NCI-H2227 (cell line): ENCODE measurements at regions not wholly inside any gene's neighbourhood (a gene's known extent, or its start where the extent isn't known, plus 50 kb on each side); places are given as distances from the start of the nearest gene placed in this dataset.
A peak's percentile ranks its signal among the peaks of the same experiment; 100 is the strongest.
"Not testable (repeated sequence)": the region's sequence is repeated elsewhere in the genome, so short reads cannot be mapped to it uniquely, and the experiment has no call there.

Source experiments
- DNase-seq: peaks from one replicate; lab custom pipeline; 2025; ENCODE audit not compliant: unreplicated experiment; lab: John Stamatoyannopoulos, UW

DNA sequence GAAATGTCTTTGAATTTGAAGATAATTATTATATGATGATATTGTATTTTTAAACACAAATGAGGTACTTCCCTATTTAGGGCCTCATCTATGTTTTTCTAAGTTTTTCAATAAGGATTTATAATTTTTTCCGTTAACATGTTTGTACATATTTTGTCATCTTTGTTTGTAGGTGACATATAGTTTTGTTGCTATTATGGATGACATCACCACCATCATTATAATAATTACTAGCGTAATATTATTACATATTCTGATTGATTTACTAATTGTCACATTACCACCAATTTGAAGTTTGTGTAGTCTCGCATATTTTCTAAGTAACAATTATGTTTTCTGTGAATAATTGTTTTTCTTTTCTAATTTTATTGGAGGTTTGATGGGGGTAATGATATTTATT is 147.2 kb upstream of the DAAM1 start:
- no peak for DNase-seq

DNA sequence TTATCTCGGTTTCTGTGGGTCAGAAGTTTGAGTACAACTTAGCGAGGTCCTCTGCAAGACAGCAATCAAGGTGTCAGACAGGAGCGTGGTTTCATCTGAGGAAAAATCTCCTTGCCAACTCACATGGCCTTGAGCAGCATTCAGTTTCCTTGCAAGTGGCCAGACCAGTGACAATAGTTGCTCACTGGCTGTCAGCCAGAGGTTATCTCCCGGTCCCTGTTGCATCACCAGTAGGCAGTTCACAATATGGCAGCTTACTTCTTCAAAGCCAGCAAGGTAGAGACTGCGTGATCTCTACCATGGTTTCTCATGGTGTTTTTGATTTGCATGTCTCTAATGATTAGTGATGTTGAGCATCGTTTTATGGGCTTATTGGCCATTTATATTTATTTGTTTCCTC is 143.8 kb upstream of the DAAM1 start:
- DNase-seq, result no peak

DNA sequence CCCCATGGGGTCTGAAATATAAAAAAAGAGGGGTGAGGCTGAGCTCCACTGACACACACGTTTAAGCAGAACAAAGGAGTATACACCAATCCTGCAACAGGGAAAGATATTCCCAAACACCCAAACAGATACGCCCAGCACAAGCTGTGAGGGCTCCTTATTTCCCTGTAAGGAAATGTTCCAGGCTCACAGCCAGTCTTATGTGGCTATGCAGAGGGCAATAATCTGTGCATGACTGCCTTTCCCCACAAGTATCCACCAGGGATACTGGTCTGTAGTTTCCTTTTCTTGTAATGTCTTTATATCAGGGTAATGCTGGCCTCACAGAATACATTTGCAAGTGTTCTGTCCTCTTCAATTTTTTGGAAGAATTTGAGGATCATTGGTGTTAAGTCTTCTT is 141.7 kb upstream of the DAAM1 start:
- DNase-seq, result no peak

DNA sequence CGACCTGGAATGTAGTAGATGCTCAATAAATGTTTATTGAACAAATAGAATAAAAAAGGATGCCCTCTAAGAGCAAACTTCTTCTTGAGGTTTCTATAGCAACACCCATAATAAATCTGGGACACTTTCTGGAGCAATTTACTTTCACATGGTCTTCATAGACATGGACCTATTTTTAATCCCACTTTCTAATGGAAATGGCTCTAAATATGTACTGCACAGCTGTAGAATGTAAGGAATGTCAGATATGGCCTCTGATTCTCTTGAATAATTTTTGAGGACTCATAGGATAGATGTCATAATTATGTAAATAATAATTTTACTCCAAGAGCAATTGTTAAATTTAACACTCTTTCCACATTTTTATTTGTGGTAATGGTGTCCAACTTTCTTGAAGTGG is 133.5 kb upstream of the DAAM1 start:
- no peak for DNase-seq

DNA sequence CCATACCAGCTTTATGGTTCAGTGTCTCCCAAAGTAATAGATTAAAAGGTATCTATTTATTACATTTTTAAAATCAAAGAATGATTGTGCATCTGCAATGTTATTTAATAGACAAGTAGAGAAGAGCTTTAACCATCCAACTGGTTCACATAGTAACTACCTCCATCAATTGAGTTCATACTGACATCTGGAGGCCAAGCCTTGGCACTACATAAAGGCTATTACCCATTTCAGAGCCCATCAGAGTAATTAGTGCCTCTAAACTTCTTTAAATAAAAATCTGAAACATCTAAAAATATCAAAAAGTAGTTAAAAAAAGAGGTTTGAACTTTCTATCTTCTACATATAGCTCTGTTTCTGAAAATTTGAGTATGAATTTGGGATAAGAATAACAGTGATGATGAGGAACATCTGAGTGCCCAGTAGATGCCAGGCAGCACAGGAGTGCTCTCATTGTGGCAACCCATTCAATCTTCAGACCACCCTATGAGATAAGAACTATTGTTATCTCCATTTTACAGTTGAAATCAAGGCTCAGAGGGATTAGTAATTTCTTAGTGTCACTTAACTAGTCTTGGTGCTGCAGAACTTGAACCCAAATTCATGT is 132.9 kb upstream of the DAAM1 start:
- DNase-seq, result peak; percentile 66

DNA sequence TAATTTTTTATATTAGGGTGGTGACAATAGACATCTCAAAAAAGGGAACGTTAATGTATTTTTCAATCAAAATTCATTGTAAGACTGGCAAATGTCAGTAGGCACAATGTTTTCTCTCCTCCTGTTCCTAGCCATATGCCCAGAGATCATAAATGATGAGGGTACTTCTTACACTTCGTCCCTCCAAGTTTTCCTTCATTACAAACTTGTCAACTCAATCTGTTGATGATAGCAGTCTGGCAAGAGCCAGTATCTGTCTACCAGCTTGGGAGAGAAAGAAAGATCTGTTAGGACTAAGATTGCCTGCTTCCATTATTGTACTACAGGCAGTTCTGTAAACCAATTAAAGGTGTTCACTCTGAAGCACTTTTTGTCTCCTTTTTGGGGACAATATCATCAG is 130.9 kb upstream of the DAAM1 start:
- DNase-seq, result no peak

DNA sequence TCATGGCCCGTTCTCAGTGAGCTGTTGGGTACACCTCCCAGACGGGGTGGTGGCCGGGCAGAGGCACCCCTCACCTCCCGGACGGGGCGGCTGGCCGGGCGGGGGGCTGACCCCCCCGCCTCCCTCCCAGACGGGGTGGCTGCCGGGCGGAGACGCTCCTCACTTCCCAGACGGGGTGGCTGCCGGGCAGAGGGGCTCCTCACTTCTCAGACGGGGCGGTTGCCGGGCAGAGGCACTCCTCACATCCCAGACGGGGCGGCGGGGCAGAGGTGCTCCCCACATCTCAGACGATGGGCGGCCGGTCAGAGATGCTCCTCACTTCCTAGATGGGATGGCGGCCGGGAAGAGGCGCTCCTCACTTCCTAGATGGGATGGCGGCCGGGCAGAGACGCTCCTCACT is 129.7 kb upstream of the DAAM1 start:
- not testable (repeated sequence) for DNase-seq

DNA sequence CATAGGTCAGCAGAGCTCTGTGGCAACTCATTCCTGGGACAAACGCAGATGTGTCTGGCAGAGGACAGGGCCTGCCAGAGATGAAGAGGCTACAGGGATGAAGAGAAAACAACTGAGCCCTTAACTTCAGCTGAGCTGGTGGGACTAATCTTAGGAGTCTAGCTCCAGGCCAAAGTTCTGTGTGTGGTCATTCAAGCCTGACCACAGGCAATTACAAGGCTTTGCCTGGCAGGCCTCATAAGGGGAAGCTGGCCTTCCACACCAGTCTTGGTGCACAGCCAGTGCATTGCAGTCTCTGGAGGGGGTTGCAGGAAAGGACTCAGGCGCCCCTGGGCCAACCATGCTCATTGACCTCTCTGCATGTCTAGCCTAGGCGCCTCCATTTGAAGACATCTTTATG is 127.6 kb upstream of the DAAM1 start:
- no peak for DNase-seq

DNA sequence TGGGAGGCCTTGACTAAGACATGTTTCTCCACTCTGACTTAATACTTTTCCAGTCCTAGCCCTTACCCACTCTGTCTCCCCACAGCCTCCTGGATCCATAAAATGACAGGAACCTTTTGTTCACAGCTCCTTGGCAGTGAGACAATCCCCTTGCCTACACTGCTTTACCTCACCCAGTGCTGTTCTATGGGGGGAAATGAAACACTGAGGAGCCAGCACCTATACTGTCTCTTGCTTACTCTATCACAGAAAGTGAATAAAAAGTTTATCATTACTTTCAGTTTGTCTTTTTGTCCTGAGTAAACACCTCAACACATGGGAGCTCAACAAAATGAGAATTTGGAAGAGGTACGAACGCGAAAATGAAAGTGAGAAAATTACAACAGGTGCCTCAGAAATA is 127.2 kb upstream of the DAAM1 start:
- DNase-seq, result no peak

DNA sequence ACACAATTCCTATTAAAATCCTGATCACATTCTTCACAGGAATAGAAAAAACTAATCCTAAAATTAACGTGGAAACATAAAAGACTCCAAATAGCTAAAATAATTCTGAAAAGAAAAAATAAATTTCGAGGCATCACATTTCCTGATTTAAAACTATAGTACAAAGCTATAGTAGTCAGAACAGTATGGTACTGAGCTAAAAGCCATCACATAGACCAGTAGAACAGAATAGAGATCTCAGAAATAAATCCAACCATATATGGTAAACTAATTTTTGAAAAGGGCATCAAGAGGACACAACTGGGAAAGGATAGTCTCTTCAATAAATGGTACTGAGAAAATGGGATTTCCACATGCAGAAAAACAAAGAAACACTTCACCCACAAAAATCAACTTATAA is 125.2 kb upstream of the DAAM1 start:
- DNase-seq, result no peak

DNA sequence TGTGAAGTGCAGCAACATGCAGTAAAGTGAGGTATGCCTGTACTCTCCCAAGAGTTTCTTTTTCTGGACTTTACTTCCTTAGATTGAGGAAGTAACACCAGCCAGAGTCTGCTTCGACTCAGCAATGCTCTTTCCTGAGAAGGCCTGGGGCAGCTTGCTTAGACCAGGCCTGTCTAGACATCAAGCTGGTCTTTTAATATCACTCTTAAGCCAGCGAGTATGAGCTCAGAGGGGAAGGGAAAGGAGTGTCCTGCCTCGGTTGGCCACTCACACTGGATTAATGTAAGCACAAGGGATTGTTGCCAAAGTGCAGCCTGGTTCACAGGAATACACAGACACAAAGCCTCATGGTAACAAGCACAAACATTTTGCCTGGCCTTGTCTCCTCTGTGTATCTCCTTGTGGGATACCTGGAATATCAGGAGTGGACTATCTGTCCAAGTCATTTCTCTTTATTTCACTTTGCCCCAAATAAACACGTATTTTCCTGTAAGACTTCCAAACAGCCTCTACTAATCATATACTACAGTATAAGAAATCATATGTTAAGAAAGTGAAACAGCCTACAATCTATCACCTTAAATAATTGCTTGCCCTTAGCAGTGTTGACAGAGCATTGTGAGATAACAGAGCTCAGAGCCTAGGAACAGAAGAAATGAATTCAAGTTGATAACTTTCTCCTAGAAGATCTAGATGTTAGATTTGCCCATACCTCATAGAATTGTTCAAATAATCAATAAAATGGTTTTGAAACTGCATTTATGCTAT is 121.2 kb upstream of the DAAM1 start:
- no peak for DNase-seq

DNA sequence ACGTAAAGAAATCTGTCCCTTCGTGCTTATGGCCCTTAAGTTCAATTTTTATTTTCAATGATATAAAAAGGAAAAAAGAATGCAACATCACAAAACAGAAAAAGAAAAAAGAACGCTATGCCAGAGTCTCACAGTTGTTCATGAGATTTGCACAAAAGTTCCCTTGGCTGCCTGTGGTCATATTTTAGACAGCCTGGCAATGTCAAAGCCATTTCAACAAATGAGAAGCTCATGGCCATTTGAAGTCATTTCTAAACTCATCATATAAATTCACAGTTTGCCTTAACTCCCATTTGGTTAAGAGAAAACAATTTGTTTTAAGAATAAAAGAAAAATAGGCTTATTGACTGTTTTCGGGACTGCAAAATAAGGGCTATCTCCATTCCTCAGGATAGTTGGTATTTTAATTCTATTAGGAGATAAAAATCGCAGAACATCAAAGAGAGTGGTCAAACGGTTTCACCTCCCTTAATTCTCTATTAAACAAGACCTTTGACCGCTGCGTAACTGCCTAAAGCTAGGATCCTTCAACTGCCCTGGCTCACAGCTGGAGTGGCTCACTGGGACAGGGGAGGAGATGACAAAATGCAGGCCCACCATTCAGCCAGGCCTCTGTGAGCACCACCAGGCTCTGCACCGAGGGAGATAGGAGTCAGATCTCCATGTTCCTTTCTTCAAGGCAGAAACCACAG is 119.2 kb upstream of the DAAM1 start:
- no peak for DNase-seq

DNA sequence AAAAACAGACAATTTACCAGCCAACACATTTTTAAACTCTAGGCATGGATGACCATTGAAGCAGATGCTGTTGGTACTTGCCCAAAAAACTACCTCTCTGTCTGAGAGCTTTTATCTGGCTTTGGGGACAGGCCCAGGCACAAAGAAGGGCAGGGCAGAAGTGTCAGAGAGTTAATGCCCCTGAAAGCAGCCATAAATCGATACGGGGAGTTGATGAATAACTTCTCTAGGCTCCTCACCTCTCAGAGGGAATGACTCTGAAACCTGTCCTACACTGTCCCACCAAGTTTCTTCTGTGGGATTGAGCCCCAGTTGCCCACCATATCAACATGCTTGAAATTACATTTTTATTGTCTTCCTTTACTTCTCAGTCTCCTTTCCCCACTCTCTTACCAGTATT is 113.0 kb upstream of the DAAM1 start:
- DNase-seq, result no peak

DNA sequence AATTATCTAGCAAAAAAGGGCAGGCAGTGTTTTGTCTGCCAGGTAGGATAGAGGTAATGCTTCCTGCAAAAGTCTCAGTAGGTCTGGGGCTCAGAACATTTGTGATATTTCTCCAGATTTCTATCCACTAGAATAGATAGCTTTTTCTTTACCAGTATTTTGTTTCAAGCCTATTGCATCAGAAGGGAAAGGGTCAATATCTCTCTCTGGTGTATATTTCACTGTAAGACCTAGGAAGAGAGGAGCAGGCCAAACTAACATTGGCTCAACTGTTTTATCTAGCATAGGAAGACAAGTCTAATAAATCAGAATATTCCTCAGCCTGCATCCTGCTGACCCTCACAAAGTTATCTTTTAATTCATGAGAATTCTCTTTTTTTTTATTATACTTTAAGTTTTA is 106.7 kb upstream of the DAAM1 start:
- DNase-seq, result no peak

DNA sequence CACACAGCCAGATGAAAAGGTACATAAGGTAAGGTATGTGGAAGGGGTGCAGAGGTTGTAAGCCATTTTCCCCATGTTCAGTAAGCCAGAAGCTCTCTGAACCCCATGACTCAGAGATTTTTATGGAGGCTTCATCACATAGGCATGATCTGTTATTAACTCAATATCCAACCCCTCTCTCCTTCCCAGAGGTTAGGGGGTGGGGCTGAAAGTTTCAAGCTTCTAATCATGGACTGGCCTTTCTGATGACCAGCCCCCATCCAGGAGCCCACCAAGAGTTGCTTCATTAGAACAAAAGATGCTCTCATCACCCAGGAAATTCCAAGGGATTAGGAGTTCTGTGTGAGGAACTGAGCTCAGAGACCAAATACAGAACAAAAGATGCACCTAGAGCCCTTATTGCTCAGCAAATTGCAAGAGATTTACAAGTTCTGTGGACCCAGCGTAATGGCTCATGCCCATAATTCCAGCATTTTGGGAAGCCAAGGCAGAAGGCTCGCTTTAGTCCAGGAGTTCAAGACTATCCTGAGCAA is 103.2 kb upstream of the DAAM1 start:
- DNase-seq, result no peak

DNA sequence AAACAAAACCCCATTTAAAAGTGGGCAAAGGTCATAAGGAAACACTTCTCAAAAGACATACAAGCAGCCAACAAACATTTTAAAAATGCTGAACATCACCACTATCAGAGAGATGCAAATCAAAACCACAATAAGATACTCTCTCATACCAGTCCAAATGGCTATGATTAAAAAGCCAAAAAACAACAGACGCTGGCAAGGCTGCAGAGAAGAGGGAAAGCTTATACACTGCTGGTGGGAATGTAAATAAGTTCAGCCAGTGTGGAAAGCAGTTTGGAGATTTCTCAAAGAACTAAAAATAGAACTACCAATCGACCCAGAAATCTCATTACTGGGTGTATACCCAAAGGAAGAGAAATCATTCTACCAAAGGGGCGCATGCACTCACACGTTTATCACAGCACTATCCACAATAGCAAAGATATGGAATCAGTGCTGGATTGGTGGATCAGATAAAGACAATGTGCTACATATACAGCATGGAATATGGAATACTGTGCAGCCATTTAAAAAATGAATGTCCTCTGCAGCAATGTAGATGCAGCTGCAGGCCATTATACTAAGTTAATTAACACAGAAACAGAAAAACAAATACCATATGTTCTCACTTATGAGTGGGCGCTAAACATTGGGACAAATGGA is 102.1 kb upstream of the DAAM1 start:
- no peak for DNase-seq

DNA sequence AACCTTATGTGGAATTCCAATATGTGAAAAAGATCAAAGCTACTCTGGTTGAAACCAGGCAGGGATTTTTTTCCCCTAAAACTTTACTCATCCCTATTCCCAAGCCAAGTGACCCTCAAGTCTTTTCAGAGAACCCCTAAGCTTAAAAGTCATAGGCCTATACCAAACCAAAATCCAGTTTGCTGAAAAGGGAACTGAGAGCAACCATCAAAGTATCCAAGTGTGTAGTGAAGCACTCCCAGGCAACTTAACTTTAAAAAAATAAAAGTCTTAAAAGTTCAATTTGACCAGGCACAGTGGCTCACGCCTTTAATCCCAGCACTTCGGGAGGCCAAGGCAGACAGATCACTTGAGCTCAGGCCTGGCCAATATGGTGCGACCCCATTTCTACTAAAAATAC is 101.2 kb upstream of the DAAM1 start:
- DNase-seq, result no peak

DNA sequence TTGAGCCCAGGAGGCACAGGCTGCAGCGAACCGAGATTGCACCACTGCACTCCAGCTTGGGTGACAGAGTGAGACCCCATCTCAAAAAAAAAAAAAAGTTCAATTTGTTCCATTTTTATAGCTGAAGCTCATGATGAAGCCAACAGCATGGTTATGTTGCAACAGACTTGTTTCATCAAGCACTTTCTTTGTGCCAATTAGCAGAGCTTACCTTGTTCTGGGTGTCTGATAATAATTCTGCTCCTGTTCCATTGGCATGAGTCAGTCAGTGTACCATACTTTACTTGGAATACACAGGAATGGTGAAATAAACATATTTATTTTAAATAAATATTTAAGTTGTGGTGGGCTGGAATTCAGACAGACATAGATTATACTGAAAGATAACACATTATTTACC is 100.8 kb upstream of the DAAM1 start:
- no peak for DNase-seq

DNA sequence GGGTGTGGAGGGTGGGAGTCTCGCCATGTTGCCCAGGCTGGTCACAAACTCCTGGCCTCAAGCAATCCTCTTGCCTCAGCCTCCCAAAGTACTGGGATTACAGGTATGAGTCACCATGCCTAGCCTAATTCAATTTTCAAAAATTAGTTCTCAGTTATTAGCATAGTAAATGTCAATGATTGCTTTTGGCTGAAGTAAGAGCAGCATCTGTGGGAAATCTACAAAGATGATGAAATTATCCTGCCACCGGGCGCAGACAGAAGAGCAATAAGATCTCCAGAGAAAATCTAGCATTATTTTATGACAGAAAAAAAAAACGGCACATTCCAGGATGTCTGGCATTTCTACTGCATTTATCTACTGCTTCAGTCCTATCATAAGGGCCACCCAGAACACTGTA is 97.9 kb upstream of the DAAM1 start:
- DNase-seq, result no peak

DNA sequence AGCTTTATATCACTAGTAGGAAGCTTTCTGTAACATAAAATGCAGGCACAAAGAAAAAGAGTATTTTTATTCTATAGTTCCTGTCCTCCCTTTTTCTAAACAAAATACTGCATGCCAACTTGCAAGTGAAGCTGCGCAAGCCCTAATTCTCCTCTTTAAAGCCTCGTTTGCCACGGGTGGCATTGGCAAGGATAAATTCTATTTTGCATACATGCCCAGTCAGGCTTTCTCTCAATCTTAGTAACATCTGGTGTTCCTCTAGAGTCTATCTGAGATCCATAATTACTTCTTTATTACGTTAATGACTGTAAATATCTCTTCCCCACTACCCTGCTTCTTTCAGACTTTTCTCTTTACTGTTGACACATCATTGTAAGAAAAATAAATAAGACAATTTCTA is 97.1 kb upstream of the DAAM1 start:
- DNase-seq, result no peak

DNA sequence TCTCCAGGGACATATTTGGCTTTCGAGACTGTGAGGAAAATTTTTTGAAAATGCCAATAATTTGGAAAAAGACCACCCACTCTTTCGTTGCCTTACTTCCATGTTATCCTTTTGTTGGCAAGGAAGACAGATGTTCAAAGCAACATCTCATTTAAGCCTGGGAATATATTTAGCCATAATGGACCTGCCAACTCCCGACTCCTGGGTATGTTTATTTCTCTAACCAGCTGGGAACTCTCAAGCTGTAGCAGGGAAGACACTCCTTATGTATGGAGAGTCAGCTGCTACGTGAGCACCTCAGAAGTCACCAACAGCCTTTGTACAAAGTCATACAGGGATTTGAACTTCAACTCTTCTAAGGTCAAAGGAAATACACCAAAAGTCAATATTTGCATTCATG is 96.5 kb upstream of the DAAM1 start:
- no peak for DNase-seq

DNA sequence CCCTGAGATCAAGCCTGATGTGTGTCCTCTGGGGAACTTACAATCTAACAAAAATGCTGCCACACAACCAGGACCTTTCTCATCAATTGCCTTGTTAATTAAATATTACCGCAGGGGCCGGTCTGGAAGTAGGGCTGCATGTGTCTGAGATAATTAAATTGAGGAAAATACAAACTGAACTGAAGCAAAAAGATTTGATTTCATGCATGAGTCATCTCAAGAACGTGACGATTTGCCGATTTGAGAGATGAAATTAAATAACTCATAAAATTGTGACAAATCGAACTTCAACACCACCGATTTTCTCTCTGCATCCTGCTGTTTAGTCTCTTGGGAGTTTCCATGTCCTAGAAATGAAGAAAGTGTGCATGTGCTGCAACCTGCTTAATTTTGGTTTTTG is 94.6 kb upstream of the DAAM1 start:
- no peak for DNase-seq
